ENCODE measurements at regions not wholly inside any gene's neighbourhood (a gene's known extent, or its start where the extent isn't known, plus 50 kb on each side); places are given as distances from the start of the nearest gene placed in this dataset.

DNA sequence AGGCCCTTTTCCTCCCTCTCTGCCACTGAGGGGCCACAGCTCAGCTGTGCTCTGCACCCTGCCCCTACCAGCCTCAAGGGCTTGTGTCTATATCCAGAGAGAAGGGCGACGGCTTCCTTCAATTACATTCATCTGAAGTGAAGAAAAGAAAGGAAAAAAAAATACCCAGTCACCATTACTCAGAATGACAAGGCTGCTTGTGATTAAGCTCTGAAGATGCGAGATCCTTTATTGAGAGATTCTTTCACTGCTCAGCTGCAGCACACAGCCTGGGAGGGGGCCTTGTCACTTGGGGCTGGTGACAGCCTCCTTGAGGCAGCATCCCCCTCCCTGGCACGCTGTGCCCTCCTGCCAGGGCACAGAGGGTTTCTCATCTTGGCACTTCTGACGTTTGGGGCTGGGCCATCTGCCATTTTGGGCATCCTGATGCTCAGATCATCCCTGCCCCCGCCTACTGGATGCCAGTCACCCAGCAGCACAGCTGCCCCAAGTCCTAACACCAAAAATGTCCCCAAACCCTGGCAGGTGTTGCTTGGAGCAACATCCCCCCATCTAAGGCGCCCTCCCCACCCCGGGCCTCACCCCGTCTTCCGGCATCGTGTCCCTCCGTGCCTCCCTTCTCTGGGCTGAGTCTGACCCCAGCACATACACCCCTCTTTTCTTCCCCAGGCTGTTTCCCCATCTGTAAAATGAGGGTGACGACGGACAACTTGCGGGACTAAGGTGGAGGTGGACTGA, 1394.7 kb downstream of the BRD1 start:
- TF ChIP-seq, protein P1, sequence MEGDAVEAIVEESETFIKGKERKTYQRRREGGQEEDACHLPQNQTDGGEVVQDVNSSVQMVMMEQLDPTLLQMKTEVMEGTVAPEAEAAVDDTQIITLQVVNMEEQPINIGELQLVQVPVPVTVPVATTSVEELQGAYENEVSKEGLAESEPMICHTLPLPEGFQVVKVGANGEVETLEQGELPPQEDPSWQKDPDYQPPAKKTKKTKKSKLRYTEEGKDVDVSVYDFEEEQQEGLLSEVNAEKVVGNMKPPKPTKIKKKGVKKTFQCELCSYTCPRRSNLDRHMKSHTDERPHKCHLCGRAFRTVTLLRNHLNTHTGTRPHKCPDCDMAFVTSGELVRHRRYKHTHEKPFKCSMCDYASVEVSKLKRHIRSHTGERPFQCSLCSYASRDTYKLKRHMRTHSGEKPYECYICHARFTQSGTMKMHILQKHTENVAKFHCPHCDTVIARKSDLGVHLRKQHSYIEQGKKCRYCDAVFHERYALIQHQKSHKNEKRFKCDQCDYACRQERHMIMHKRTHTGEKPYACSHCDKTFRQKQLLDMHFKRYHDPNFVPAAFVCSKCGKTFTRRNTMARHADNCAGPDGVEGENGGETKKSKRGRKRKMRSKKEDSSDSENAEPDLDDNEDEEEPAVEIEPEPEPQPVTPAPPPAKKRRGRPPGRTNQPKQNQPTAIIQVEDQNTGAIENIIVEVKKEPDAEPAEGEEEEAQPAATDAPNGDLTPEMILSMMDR (IDR thresholded peaks at IDR 0.05; ENCODE audit: control insufficient read depth, extremely low read depth, insufficient read depth) = no peak
- no peak overlapping the region for H3K4me3 ChIP-seq (ENCODE audit: low read depth, low read length)
- no peak for DNase-seq (ENCODE audit: low read depth)

- H3K4me3 ChIP-seq (ENCODE audit: low read depth, low read length) = no peak overlapping the region
- TF ChIP-seq, protein P1 (IDR thresholded peaks at IDR 0.05; ENCODE audit: control insufficient read depth, extremely low read depth, insufficient read depth) = no peak
- no peak for DNase-seq (ENCODE audit: low read depth)
Measured at GRCh38 chr22:48431536-48432315, 1395.9 kb downstream of the BRD1 start.

DNA sequence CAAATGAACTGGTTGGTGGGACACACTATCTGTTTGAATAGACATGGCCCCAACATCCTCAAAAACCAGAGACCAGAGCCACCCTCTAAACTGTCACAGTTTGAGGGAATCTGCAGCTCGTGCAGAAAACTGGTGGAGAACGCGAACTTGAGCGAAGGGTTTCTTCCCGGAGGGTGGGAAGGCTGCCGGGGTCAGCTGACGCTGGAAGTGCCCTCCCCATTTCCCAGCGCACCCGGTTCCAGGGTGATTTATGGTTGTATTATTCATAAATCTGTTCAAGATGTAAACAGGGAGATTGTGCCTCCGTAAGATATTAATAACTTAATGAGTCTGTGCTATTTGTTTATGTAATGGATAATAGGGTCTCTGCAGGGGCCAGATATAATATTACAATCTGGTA, 1396.7 kb downstream of the BRD1 start:
- no peak for DNase-seq (ENCODE audit: low read depth)
- TF ChIP-seq, protein P1 (IDR thresholded peaks at IDR 0.05; ENCODE audit: control insufficient read depth, extremely low read depth, insufficient read depth) = no peak

DNA sequence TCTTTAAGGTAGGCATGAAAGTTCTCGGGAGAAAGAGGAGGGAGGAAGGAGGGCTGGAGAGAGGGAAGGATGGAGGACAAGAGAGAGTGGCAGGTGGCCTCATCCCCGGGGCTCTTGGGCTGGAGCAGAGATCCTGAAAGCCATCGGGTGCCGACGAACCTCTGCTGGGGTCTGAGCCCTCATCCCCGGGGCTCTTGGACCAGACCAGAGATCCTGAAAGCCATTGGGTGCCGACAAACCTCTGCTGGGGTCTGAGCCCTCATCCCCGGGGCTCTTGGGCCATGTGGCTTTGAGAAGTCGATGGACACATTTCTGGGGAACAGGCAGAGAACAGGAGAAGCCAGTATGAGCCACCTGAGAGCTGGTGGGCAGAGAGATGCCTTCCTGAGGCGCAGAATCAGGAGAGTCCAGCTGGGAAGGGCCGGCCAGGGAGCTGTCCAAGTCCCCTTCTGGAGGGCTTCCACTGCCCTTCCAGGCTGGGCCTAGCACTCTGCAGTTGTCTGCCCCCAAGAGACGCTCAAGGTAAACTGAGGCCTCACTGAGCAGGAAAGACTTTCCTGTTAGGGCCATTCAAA, 1398.1 kb downstream of the BRD1 start:
- TF ChIP-seq, protein P1 (IDR thresholded peaks at IDR 0.05; ENCODE audit: control insufficient read depth, extremely low read depth, insufficient read depth) = no peak
- no peak for DNase-seq (ENCODE audit: low read depth)
- H3K4me3 ChIP-seq (ENCODE audit: low read depth, low read length) = no peak overlapping the region

More for the DNA sequence above, 1396.7 kb downstream of the BRD1 start:
- H3K4me3 ChIP-seq (ENCODE audit: low read depth, low read length) = no peak overlapping the region

GRCh38 chr22:48428631-48429371, 1398.9 kb downstream of the BRD1 start:
- TF ChIP-seq, protein P1 (IDR thresholded peaks at IDR 0.05; ENCODE audit: control insufficient read depth, extremely low read depth, insufficient read depth) = no peak
- no peak overlapping the region for H3K4me3 ChIP-seq (ENCODE audit: low read depth, low read length)
- no peak for DNase-seq (ENCODE audit: low read depth)

GRCh38 chr22:48427731-48428211, 1399.9 kb downstream of the BRD1 start:
- TF ChIP-seq, protein P1 (IDR thresholded peaks at IDR 0.05; ENCODE audit: control insufficient read depth, extremely low read depth, insufficient read depth) = no peak

More at GRCh38 chr22:48427731-48428211, 1399.9 kb downstream of the BRD1 start:
- H3K4me3 ChIP-seq (ENCODE audit: low read depth, low read length) = no peak overlapping the region
- DNase-seq (ENCODE audit: low read depth) = no peak
